GM12878 (cell line): ENCODE measurements at regions not wholly inside any gene's neighbourhood (a gene's known extent, or its start where the extent isn't known, plus 50 kb on each side); places are given as distances from the start of the nearest gene placed in this dataset.

ENCODE experiments used
- CBX5 ChIP-seq: sonication (generic); IDR thresholded peaks from 2 replicates; pipeline ENCODE4 v1.6.1; 2016; ENCODE audit warnings: low read depth, moderate library complexity, mild to moderate bottlenecking, inconsistent platforms
- CTCF ChIP-seq, 3 experiments: IDR thresholded peaks in 2 of 3; conservative IDR thresholded peaks in 1 of 3; 2 replicates each; pipeline ENCODE4 v1.5.1; 2011; ENCODE audit warnings: low read depth in 3 of 3, low read length in 3 of 3, mild to moderate bottlenecking in 3 of 3, control low read depth in 2 of 3, moderate library complexity in 2 of 3, inconsistent platforms in 1 of 3, mixed read lengths in 1 of 3; ENCODE audit not compliant: control insufficient read depth in 2 of 3, insufficient read depth in 1 of 3; ENCODE audit errors: extremely low read depth in 1 of 3
- PBX3 ChIP-seq: IDR thresholded peaks from 2 replicates; pipeline ENCODE4 v1.6.1; 2011; ENCODE audit warnings: mild to moderate bottlenecking, low read depth, low read length, moderate library complexity; ENCODE audit not compliant: insufficient replicate concordance
- ZNF217 ChIP-seq: fragments of 450-650 bp; IDR thresholded peaks from 2 replicates; pipeline ENCODE4 v1.6.1; 2017; ENCODE audit warnings: antibody characterized with exemption, mild to moderate bottlenecking
- ZNF274 ChIP-seq: IDR thresholded peaks from one replicate; pipeline ENCODE4 v1.8.0; 2011; ENCODE audit not compliant: insufficient read length, insufficient read depth

- TF ChIP-seq CTCF (IDR thresholded peaks at IDR 0.05 in 2 of 3, conservative IDR thresholded peaks at IDR 0.05 in 1 of 3; ENCODE audit: control insufficient read depth in 2 of 3, extremely low read depth in 1 of 3, insufficient read depth in 1 of 3, low read depth in 3 of 3, low read length in 3 of 3), result no peak
- no peak for TF ChIP-seq ZNF217
- TF ChIP-seq CBX5, result no peak
- TF ChIP-seq ZNF274, result no peak
- no peak for TF ChIP-seq PBX3
Measured at GRCh38 chr5:162272417-162272816, 204.8 kb downstream of the GABRG2 start.
